ENCODE measurements at regions not wholly inside any gene's neighbourhood (a gene's known extent, or its start where the extent isn't known, plus 50 kb on each side); places are given as distances from the start of the nearest gene placed in this dataset.

DNA sequence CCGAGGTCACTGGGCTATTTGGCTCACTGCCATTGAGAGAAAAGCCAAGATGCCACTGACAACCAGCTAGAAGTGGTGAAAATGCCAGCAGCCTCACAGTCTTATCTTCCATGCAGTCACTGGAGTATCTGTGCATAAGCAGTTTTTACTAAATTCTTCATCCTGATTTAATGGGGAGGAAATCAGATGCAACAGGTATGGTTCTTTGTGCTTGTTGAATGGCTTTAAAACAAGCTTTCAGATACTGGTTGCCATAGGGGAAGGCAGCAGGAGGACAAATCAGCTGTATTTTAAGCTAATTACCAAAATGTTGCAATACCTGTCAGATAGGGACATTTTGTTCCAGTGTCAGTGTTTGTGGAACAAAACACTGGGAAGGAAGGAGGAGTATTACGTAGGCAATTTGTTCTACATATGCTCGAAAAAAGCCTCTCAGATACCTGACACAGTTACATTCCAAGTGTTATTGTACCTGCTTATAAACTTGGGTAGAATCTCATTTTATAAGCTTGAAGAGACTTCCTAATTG is 54.1 kb upstream of the ARHGAP5 start:
- no peak for DNase-seq (ENCODE audit: low spot score)

DNA sequence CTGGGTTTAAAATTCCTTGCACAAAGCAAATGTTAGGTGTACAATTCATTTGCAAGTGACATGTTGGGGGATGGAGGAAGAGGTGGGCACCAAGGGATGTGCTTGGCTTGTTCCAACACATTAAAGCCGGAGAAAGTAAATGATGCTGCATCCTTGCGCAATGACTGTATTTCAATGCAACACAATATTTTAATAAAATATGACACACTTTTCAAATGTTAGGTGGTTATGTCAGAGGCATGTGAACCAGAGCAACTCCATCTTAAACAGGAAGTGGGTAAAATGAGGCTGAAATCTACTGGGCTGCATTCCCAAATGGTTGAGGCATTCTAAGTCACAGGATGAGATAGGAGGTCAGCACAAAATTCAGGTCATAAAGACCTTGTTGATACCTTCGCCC is 53.6 kb upstream of the ARHGAP5 start:
- DNase-seq (ENCODE audit: low spot score) = no peak

DNA sequence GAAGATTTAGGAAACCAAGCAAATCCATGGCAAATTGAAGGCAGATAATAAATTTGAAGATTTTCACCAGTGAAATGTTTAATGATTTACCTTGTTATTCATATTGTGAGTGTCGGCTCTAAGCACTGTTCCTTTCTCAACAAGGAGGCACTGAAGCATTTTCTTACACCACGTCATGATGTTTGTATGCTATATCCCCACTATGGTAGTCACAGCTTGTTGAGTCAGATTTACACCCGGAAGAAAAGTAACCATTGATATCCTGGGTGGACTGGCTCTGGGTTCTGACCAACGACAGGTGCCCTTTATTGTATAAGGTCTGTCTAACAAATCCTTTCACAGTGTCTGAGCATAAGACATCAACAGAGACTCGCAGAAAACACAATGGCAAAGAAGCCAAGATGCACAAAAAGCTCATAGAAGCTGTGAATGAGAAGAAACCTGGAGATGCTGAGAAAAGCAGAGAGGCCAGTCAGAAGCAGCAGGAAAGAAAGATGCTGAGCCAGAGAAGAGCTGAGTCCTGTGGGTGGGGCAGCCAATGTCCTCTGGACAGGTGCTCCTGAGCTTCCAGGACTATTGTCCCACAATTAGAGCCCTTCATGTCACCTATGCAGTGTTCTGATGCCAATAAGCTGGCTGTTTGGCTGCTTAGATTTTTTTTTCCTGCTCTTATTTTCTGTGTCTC is 49.7 kb upstream of the ARHGAP5 start:
- DNase-seq (ENCODE audit: low spot score) = no peak

Data from GM03348 (cell line).